GM12878 (cell line): ENCODE measurements at regions not wholly inside any gene's neighbourhood (a gene's known extent, or its start where the extent isn't known, plus 50 kb on each side); places are given as distances from the start of the nearest gene placed in this dataset.

Experiments used
- ATAC-seq: fragments of 200-7000 bp; cut with Tn5 transposase; 3 replicates; pipeline ENCODE4 v1.9.1; 2020; ENCODE audit warnings: mild to moderate bottlenecking, moderate library complexity
- BruUV-seq: library from RNA; stranded (reverse); fragments of 400-500 nt; replicated peaks from 2 replicates; lab custom pipeline; 2021; lab: Mats Ljungman, UMichigan
- CTCF ChIA-PET: fragments of 300-600 bp; sonication (Branson Sonifier 250); formaldehyde crosslinking; extraction: SDS; loops from one replicate; lab custom pipeline; 2021; ENCODE audit warnings: inconsistent platforms; lab: Yijun Ruan, JAX
- POLR2A ChIA-PET: fragments of 350-600 bp; formaldehyde crosslinking; extraction: SDS; loops from one replicate; lab custom pipeline; 2021; ENCODE audit warnings: inconsistent platforms; lab: Charles Lee
- RAD21 ChIA-PET: fragments of 300-600 bp; sonication (Branson Sonifier 250); formaldehyde crosslinking; loops from one replicate; lab custom pipeline; 2023; ENCODE audit warnings: antibody characterized with exemption; ENCODE audit not compliant: unreplicated experiment; lab: Charles Lee
- SMC1A ChIA-PET: fragments of 300-600 bp; sonication (Branson Sonifier 250); formaldehyde crosslinking; loops from one replicate; lab custom pipeline; 2023; ENCODE audit not compliant: unreplicated experiment, uncharacterized antibody; lab: Charles Lee
- DNase-seq: peaks from one replicate; pipeline ENCODE4 v3.0.0-alpha.2; 2011; ENCODE audit warnings: low read depth, low spot score
- FAIRE-seq: peaks from 3 replicates; lab custom pipeline; 2011; peaks lifted over from hg19 to GRCh38; lab: Jason Lieb, UNC
- H2AFZ ChIP-seq: 2 replicates; pipeline ENCODE4 v1.6.0; 2011; ENCODE audit warnings: low read depth, low read length, control low read depth; ENCODE audit not compliant: control insufficient read depth
- H3K27ac ChIP-seq: 2 replicates; pipeline ENCODE4 v1.5.1; 2011; ENCODE audit warnings: control low read depth; ENCODE audit not compliant: control insufficient read depth, insufficient read depth
- H3K27me3 ChIP-seq, 2 experiments: replicated peaks in 1 of 2; 2 replicates each; pipeline versions ENCODE4 v1.6.0 to v1.6.1; 2011; ENCODE audit warnings: low read length in 1 of 2; ENCODE audit not compliant: control insufficient read depth in 2 of 2, insufficient read depth in 2 of 2
- H3K36me3 ChIP-seq, 2 experiments: 2 replicates each; pipeline ENCODE4 v1.5.1; 2011; ENCODE audit warnings: low read length in 1 of 2; ENCODE audit not compliant: control insufficient read depth in 2 of 2, insufficient read depth in 2 of 2
- H3K4me1 ChIP-seq: 2 replicates; pipeline ENCODE4 v1.6.1; 2011; ENCODE audit warnings: mild to moderate bottlenecking, low read length, moderate library complexity, mixed read lengths; ENCODE audit not compliant: control insufficient read depth, insufficient read depth
- H3K4me2 ChIP-seq: 2 replicates; pipeline ENCODE4 v1.6.0; 2011; ENCODE audit warnings: control low read depth; ENCODE audit not compliant: control insufficient read depth, insufficient read depth
- H3K4me3 ChIP-seq: fragments of 200-600 bp; sonication (generic); 2 replicates; pipeline ENCODE4 v1.5.1; 2016
- H3K79me2 ChIP-seq: 2 replicates; pipeline ENCODE4 v1.6.0; 2011; ENCODE audit warnings: low read length; ENCODE audit not compliant: control insufficient read depth, insufficient read depth
- H3K9ac ChIP-seq: 2 replicates; pipeline ENCODE4 v1.8.0; 2011; ENCODE audit warnings: low read length, control low read depth, mixed read lengths; ENCODE audit not compliant: control insufficient read depth, insufficient read depth
- H3K9me3 ChIP-seq: replicated peaks from 3 replicates; pipeline ENCODE4 v1.5.1; 2011; ENCODE audit warnings: mild to moderate bottlenecking, low read length; ENCODE audit not compliant: control insufficient read depth, insufficient read depth
- H4K20me1 ChIP-seq: 2 replicates; pipeline ENCODE4 v1.6.0; 2011; ENCODE audit not compliant: control insufficient read depth, insufficient read depth
- CREM ChIP-seq: IDR thresholded peaks from 2 replicates; pipeline ENCODE4 v1.6.1; 2014; ENCODE audit warnings: antibody characterized with exemption, low read depth
- DPF2 ChIP-seq: fragments of 450-650 bp; IDR thresholded peaks from 2 replicates; pipeline ENCODE4 v1.6.1; 2017; ENCODE audit warnings: mild to moderate bottlenecking
- ETV6 ChIP-seq, 2 experiments: fragments of 450-650 bp in 1 of 2; IDR thresholded peaks in 1 of 2; conservative IDR thresholded peaks in 1 of 2; 2 replicates each; pipeline ENCODE4 v1.6.1; 2014; ENCODE audit warnings: antibody characterized with exemption in 1 of 2, borderline replicate concordance in 1 of 2, low read depth in 1 of 2, mild to moderate bottlenecking in 1 of 2, moderate library complexity in 1 of 2
- HSF1 ChIP-seq: fragments of 150-350 bp; IDR thresholded peaks from 2 replicates; pipeline ENCODE4 v1.6.1; 2014; ENCODE audit warnings: mild to moderate bottlenecking, low read depth, low read length
- KDM1A ChIP-seq: fragments of 200-600 bp; sonication (generic); IDR thresholded peaks from 2 replicates; pipeline ENCODE4 v1.6.1; 2016; ENCODE audit warnings: borderline replicate concordance
- MAX ChIP-seq: IDR thresholded peaks from 2 replicates; pipeline ENCODE4 v1.6.1; 2012; ENCODE audit warnings: low read depth, low read length, improper control_type of control experiment
- MEF2B ChIP-seq: fragments of 450-650 bp; IDR thresholded peaks from 2 replicates; pipeline ENCODE4 v1.6.1; 2018; ENCODE audit warnings: mild to moderate bottlenecking, moderate library complexity; ENCODE audit not compliant: partially characterized antibody, poor library complexity, severe bottlenecking
- MTA3 ChIP-seq: IDR thresholded peaks from 2 replicates; pipeline ENCODE4 v1.6.1; 2012; ENCODE audit warnings: low read length, inconsistent platforms, borderline replicate concordance
- NBN ChIP-seq: fragments of 450-650 bp; IDR thresholded peaks from 2 replicates; pipeline ENCODE4 v1.6.1; 2016
- NRF1 ChIP-seq: conservative IDR thresholded peaks from 2 replicates; pipeline ENCODE4 v1.6.1; 2011; ENCODE audit warnings: mild to moderate bottlenecking, low read depth, low read length, improper control_type of control experiment
- PRDM15 ChIP-seq: fragments of 450-650 bp; formaldehyde crosslinking; IDR thresholded peaks from 2 replicates; pipeline ENCODE4 v1.4.0; 2020; ENCODE audit warnings: mild to moderate bottlenecking, moderate library complexity
- RCOR1 ChIP-seq: conservative IDR thresholded peaks from 2 replicates; pipeline ENCODE4 v1.6.1; 2012; ENCODE audit warnings: low read depth, low read length, improper control_type of control experiment
- RFX5 ChIP-seq: IDR thresholded peaks from 2 replicates; pipeline ENCODE4 v1.6.1; 2011; ENCODE audit warnings: low read depth, low read length, improper control_type of control experiment
- SMARCA5 ChIP-seq: fragments of 450-650 bp; IDR thresholded peaks from 2 replicates; pipeline ENCODE4 v1.6.1; 2017; ENCODE audit warnings: mild to moderate bottlenecking
- SUPT20H ChIP-seq: IDR thresholded peaks from 2 replicates; pipeline ENCODE4 v1.6.1; 2011; ENCODE audit warnings: low read depth, mild to moderate bottlenecking, low read length, moderate library complexity, borderline replicate concordance; ENCODE audit not compliant: control insufficient read depth
- ZBED1 ChIP-seq: IDR thresholded peaks from 2 replicates; pipeline ENCODE4 v1.6.1; 2016; ENCODE audit warnings: borderline replicate concordance
- ZNF217 ChIP-seq: fragments of 450-650 bp; IDR thresholded peaks from 2 replicates; pipeline ENCODE4 v1.6.1; 2017; ENCODE audit warnings: antibody characterized with exemption, mild to moderate bottlenecking
- ZNF274 ChIP-seq: IDR thresholded peaks from one replicate; pipeline ENCODE4 v1.8.0; 2011; ENCODE audit not compliant: insufficient read length, insufficient read depth
- ZZZ3 ChIP-seq: IDR thresholded peaks from 2 replicates; pipeline ENCODE4 v1.6.1; 2011; ENCODE audit warnings: low read depth; ENCODE audit not compliant: control insufficient read depth, insufficient read length
- WGBS: methylation state at CpG from one replicate; pipeline ENCODE4 v1.1.6; 2016; ENCODE audit warnings: low lambda C conversion rate; ENCODE audit not compliant: insufficient replicate concordance, insufficient coverage; ENCODE audit errors: missing lambda C conversion rate; 5-methylcytosine and 5-hydroxymethylcytosine counted together
- in situ Hi-C: fragments of 300-500 bp; cut with MboI; formaldehyde crosslinking; loops from 9 replicates; pipeline ENCODE4 v1.14.3; 2018; ENCODE audit warnings: mixed read lengths
- intact Hi-C: fragments of 100-400 bp; cut with micrococcal nuclease; formaldehyde crosslinking; loops from one replicate; pipeline ENCODE4 v1.14.2; 2022; ENCODE audit not compliant: unreplicated experiment

- BruUV-seq: no TSS peak
- Histone ChIP-seq H3K36me3 (no peaks in the 10 kb centered on the region), H4K20me1 (no peaks in the 10 kb centered on the region), H3K27me3 (no peaks in the 10 kb centered on the region), H3K79me2 (no peaks in the 10 kb centered on the region), H3K4me3 (no peak overlapping the region), H3K4me2 (no peak overlapping the region), H3K4me1 (no peaks in the 10 kb centered on the region), H3K27ac (no peak overlapping the region), H2AFZ (no peak overlapping the region), H3K9me3 (no peaks in the 10 kb centered on the region), H3K9ac (no peak overlapping the region)
- RAD21 ChIA-PET: no interaction called here
- no peak for DNase-seq
- POLR2A ChIA-PET: no interaction called here
- intact Hi-C loops (no loop called here), in situ Hi-C loops (no loop called here)
- CTCF ChIA-PET: no interaction called here
- ATAC-seq: no peak
- WGBS: 13% methylated on average over 4 of the region's 4 CpGs
- TF ChIP-seq NRF1 (no peak), ZNF274 (no peak), RCOR1 (no peak), NBN (no peak), KDM1A (no peak), MEF2B (no peak), SUPT20H (no peak), MTA3 (no peak), MAX (no peak), HSF1 (no peak), PRDM15 (CRISPR knock-in tag) (no peak), SMARCA5 (no peak), ZBED1 (no peak), ZZZ3 (no peak), ETV6 (conservative IDR thresholded peaks at IDR 0.05 in 1 of 2, IDR thresholded peaks at IDR 0.05 in 1 of 2; ENCODE audit: borderline replicate concordance in 1 of 2, low read depth in 1 of 2) (no peak), RFX5 (no peak), DPF2 (no peak), CREM (no peak), ZNF217 (no peak)
- SMC1A ChIA-PET: no interaction called here
- no peak for FAIRE-seq
These were observed 58.9 kb upstream of the EPHA6 start for GRCh38 chr3:96755519-96755918.
